T-helper 1 cell treated with Interleukin-12 subunit alpha and Interleukin-12 subunit beta and Interleukin-4 antibody, amounts not matched to agents 30 ng/mL and 1 ng/mL, for 36 hours (primary cell): ENCODE measurements at regions not wholly inside any gene's neighbourhood (a gene's known extent, or its start where the extent isn't known, plus 50 kb on each side); places are given as distances from the start of the nearest gene placed in this dataset.

ENCODE experiments used
- intact Hi-C: fragments of 100-400 bp; cut with micrococcal nuclease; formaldehyde crosslinking; loops from one replicate; pipeline ENCODE4 v1.15.1; 2024

GRCh38 chr9:129402371-129402739 is 218.5 kb downstream of the C9orf50 start:
- intact Hi-C loops, result no loop called here

- intact Hi-C loops, result no loop called here
Measured at GRCh38 chr9:129401623-129402370, 219.1 kb downstream of the C9orf50 start.

DNA sequence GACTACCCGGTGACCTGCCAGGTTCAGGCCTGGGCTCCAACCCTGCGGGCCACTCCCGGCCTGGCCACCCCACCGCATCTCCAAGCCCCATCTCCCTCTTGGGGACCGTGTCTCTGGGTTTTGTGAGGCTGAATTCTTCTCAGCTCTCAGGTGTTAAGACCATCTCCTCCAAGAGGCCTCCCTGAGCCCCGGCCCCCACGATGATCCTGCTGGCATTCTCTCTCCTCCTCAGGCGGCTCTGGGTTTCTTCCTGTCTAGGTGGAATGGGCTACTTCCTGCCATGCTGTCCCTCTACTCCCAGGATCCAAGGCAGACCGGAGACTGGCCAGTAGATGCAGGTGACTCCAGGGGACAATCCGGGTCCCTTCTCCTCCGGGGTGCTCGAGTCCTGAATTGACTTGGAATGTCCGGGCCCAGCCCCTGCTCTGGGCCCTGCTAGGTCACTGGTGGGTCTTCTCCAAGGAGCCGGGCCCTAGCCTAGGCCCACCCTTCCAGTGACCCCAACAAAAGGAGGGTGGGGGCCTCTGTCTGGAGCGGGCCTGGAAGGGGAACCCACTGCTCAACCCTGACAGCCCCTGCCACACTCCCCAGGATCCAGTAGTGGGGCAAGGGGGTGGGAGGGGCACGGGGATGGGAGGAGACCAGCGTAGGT is 219.8 kb downstream of the C9orf50 start:
- intact Hi-C loops, result no loop called here

GRCh38 chr9:129400001-129400970 is 220.6 kb downstream of the C9orf50 start:
- intact Hi-C loops, result no loop called here

DNA sequence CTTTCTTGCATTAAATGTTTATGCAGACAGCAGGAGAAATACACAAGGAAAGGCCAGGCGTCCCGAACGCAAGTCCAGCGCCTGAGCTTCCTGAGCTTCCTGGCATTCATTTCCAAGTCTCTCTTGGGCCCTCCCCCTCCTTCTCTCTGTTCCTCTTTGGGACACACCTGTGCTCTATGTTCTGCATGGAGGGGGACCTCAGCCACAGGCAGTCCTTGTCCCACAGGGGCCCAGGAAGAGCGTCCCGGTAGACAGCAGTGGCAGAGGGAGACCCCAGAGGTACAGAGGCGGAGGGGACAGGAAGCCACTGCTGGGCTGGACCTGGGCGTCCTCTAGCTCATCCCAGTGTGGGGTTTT is 221.3 kb downstream of the C9orf50 start:
- intact Hi-C loops, result no loop called here

- intact Hi-C loops, result no loop called here
Measured at GRCh38 chr9:129398961-129399633, 221.0 kb upstream of the IER5L start.

- intact Hi-C loops, result no loop called here
Measured at GRCh38 chr9:129398101-129398960, 220.3 kb upstream of the IER5L start.

DNA sequence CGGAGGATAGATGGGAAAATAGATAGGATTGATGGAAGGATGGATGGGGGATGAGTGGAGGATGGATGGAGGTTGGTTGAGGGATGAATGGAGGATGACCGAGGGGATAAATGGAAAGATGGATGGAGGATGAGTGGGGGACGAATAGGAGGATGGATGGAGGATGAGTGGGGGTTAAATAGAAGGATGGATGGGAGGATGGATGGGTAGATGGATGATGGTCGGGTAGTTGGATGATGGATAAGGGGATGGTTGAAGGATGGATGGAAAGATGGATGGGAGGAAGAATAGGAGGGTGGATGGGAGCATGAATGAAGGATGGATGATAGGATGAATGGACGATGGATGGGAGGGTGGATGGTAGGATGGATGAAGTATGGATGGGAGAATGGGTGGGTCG is 219.3 kb upstream of the IER5L start:
- intact Hi-C loops, result no loop called here

DNA sequence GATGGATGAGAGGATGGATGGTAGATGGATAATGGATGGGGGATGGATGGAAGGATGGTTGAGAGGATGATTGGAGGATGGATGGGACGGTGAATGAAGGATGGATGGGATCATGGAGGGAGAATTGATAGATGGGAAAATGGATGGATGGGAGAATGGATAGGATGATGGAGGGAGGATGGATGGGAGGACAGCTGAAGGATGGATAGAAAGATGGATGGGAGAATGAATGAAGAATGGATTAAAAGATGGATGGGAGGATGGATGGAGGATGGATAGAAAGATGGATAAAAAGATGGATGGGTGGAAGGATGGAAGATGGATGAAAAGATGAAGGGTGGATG is 218.3 kb upstream of the IER5L start:
- intact Hi-C loops, result no loop called here

GRCh38 chr9:129395633-129396364 is 217.7 kb upstream of the IER5L start:
- intact Hi-C loops, result no loop called here

- intact Hi-C loops, result no loop called here
Measured at GRCh38 chr9:129394886-129395279, 216.8 kb upstream of the IER5L start.

GRCh38 chr9:129394061-129394885 is 216.2 kb upstream of the IER5L start:
- intact Hi-C loops, result no loop called here

- intact Hi-C loops, result no loop called here
Measured at GRCh38 chr9:129393064-129393463, 215.0 kb upstream of the IER5L start.

- intact Hi-C loops, result no loop called here
Measured at GRCh38 chr9:129392093-129392541, 214.1 kb upstream of the IER5L start.

GRCh38 chr9:129391221-129391661 is 213.2 kb upstream of the IER5L start:
- intact Hi-C loops, result no loop called here

DNA sequence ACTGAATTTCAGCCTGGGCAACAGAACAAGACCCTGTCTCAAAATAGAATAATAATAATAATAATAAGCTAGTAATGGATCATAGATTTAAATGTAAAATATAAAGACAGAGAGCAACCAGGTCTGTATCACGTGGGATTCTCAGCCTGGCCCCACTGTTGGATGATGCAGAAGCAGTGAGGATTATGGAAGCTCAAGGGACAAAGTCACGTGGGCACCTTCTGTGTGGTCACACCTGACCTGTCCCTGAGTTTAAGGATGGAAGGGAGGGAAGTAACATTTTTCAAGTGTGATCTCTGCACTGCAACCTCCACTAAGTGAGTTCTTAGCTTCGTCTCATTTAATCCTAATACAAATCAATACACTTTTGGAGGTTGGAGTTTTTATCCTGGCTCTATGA is 212.5 kb upstream of the IER5L start:
- intact Hi-C loops, result no loop called here

GRCh38 chr9:129387822-129388221 is 209.8 kb upstream of the IER5L start:
- intact Hi-C loops, result no loop called here

GRCh38 chr9:129386812-129387177 is 208.7 kb upstream of the IER5L start:
- intact Hi-C loops, result no loop called here
